22Rv1 (cell line): ENCODE measurements at regions not wholly inside any gene's neighbourhood (a gene's known extent, or its start where the extent isn't known, plus 50 kb on each side); places are given as distances from the start of the nearest gene placed in this dataset.

Experiments
- H3K27ac ChIP-seq: fragments of 450-650 bp; 2 replicates; pipeline ENCODE4 v1.5.1; 2017
- CTCF ChIP-seq: fragments of 450-650 bp; IDR thresholded peaks from 2 replicates; pipeline ENCODE4 v1.5.1; 2017; ENCODE audit warnings: mild to moderate bottlenecking
- ZFX ChIP-seq: fragments of 450-650 bp; IDR thresholded peaks from 2 replicates; pipeline ENCODE4 v1.6.1; 2017; ENCODE audit warnings: antibody characterized with exemption, borderline replicate concordance

GRCh38 chr5:82663225-82663624 is 385.1 kb upstream of the RPS23 start:
- TF ChIP-seq ZFX: no peak
- TF ChIP-seq CTCF: no peak
- no peak overlapping the region for H3K27ac ChIP-seq

- no peak overlapping the region for H3K27ac ChIP-seq
- TF ChIP-seq CTCF: no peak
- no peak for TF ChIP-seq ZFX
These were observed 384.2 kb upstream of the RPS23 start for GRCh38 chr5:82662340-82662739.

- TF ChIP-seq ZFX: no peak
- no peak for TF ChIP-seq CTCF
- no peak overlapping the region for H3K27ac ChIP-seq
These were observed 383.8 kb upstream of the RPS23 start for GRCh38 chr5:82661933-82662332.

GRCh38 chr5:82661462-82661861 is 383.3 kb upstream of the RPS23 start:
- TF ChIP-seq ZFX: no peak
- H3K27ac ChIP-seq: no peak overlapping the region

- TF ChIP-seq CTCF (no peak), ZFX (no peak)
- H3K27ac ChIP-seq: no peak overlapping the region
These were observed 381.0 kb upstream of the RPS23 start for GRCh38 chr5:82659115-82659514.

GRCh38 chr5:82657033-82657699 is 379.0 kb upstream of the RPS23 start:
- TF ChIP-seq ZFX: no peak
- no peak for TF ChIP-seq CTCF

GRCh38 chr5:82656341-82656761 is 378.2 kb upstream of the RPS23 start:
- no peak overlapping the region for H3K27ac ChIP-seq
- TF ChIP-seq CTCF: no peak
- no peak for TF ChIP-seq ZFX

More at GRCh38 chr5:82657033-82657699, 379.0 kb upstream of the RPS23 start:
- H3K27ac ChIP-seq: no peak overlapping the region

GRCh38 chr5:82655078-82655477 is 376.9 kb upstream of the RPS23 start:
- H3K27ac ChIP-seq: no peak overlapping the region
- no peak for TF ChIP-seq ZFX
- no peak for TF ChIP-seq CTCF
